WTC11 (cell line): ENCODE measurements at regions not wholly inside any gene's neighbourhood (a gene's known extent, or its start where the extent isn't known, plus 50 kb on each side); places are given as distances from the start of the nearest gene placed in this dataset.

Experiments used
- ATAC-seq: fragments of 200-7000 bp; cut with Tn5 transposase; 2 replicates; pipeline ENCODE4 v1.10.0; 2021; ENCODE audit warnings: mild to moderate bottlenecking, moderate library complexity
- CTCF ChIA-PET: fragments of 300-600 bp; sonication (Branson Sonifier 250); formaldehyde crosslinking; loops from one replicate; lab custom pipeline; 2021; ENCODE audit warnings: antibody characterized with exemption; lab: Charles Lee
- POLR2A ChIA-PET: fragments of 350-600 bp; sonication (Branson Sonifier 250); formaldehyde crosslinking; loops from one replicate; lab custom pipeline; 2021; ENCODE audit warnings: antibody characterized with exemption; lab: Charles Lee
- DNase-seq: peaks from one replicate; pipeline ENCODE4 v3.0.0; 2021; ENCODE audit warnings: low spot score
- H3K27ac Mint-ChIP-seq: 2 replicates; pipeline ENCODE4 v1.8.0; 2021; ENCODE audit warnings: mixed read lengths
- H3K27me3 Mint-ChIP-seq: 2 replicates; pipeline ENCODE4 v1.8.0; 2021; ENCODE audit warnings: low read depth, mild to moderate bottlenecking, moderate library complexity, mixed read lengths
- H3K36me3 Mint-ChIP-seq: 2 replicates; pipeline ENCODE4 v1.8.0; 2021; ENCODE audit warnings: mixed read lengths
- H3K4me1 Mint-ChIP-seq: 2 replicates; pipeline ENCODE4 v1.8.0; 2022; ENCODE audit warnings: mixed read lengths
- H3K4me3 Mint-ChIP-seq: 2 replicates; pipeline ENCODE4 v1.8.0; 2021; ENCODE audit warnings: mild to moderate bottlenecking, moderate library complexity, mixed read lengths
- H3K9me3 Mint-ChIP-seq: 2 replicates; pipeline ENCODE4 v1.8.0; 2021; ENCODE audit warnings: mixed read lengths
- CREB1 ChIP-seq: sonication (generic); formaldehyde crosslinking; IDR thresholded peaks from 2 replicates; pipeline ENCODE4 v1.8.0; 2023; ENCODE audit warnings: mild to moderate bottlenecking, missing genetic modification reagents
- ESRRA ChIP-seq: sonication (generic); formaldehyde crosslinking; IDR thresholded peaks from 2 replicates; pipeline ENCODE4 v1.8.1; 2022; ENCODE audit warnings: mild to moderate bottlenecking, missing genetic modification reagents, borderline replicate concordance
- JAZF1 ChIP-seq: fragments of 250-450 bp; sonication (Bioruptor Pico); IDR thresholded peaks from 2 replicates; pipeline ENCODE4 v1.9.0; 2021; ENCODE audit warnings: moderate library complexity, mild to moderate bottlenecking, inconsistent platforms
- KAT7 ChIP-seq: sonication (generic); formaldehyde crosslinking; IDR thresholded peaks from 2 replicates; pipeline ENCODE4 v1.8.1; 2023; ENCODE audit warnings: missing genetic modification reagents, mild to moderate bottlenecking, borderline replicate concordance
- MXD4 ChIP-seq: fragments of 250-450 bp; sonication (Bioruptor Pico); IDR thresholded peaks from 2 replicates; pipeline ENCODE4 v1.8.0; 2021; ENCODE audit warnings: mild to moderate bottlenecking, moderate library complexity, borderline replicate concordance
- NFYB ChIP-seq: sonication (generic); formaldehyde crosslinking; conservative IDR thresholded peaks from 2 replicates; pipeline ENCODE4 v1.8.0; 2022; ENCODE audit warnings: low read depth, missing genetic modification reagents
- TF ChIP-seq, protein P1 (sequence below): sonication (generic); formaldehyde crosslinking; IDR thresholded peaks from 2 replicates; pipeline ENCODE4 v1.8.1; 2023; ENCODE audit warnings: mild to moderate bottlenecking, missing genetic modification reagents, borderline replicate concordance
- TF ChIP-seq, protein P2 (sequence below): sonication (generic); formaldehyde crosslinking; IDR thresholded peaks from 2 replicates; pipeline ENCODE4 v1.8.1; 2023; ENCODE audit warnings: mild to moderate bottlenecking, missing genetic modification reagents
- TF ChIP-seq, protein P3 (sequence below): fragments of 250-450 bp; sonication (Bioruptor Pico); IDR thresholded peaks from 2 replicates; pipeline ENCODE4 v1.9.0; 2021; ENCODE audit warnings: mild to moderate bottlenecking
- TF ChIP-seq, protein P4 (sequence below): fragments of 250-450 bp; sonication (Bioruptor Pico); IDR thresholded peaks from 2 replicates; pipeline ENCODE4 v1.8.0; 2021; ENCODE audit warnings: mild to moderate bottlenecking
- TF ChIP-seq, protein P5 (sequence below): sonication (generic); formaldehyde crosslinking; IDR thresholded peaks from 2 replicates; pipeline ENCODE4 v1.8.0; 2023; ENCODE audit warnings: missing genetic modification reagents, mild to moderate bottlenecking, borderline replicate concordance

DNA sequence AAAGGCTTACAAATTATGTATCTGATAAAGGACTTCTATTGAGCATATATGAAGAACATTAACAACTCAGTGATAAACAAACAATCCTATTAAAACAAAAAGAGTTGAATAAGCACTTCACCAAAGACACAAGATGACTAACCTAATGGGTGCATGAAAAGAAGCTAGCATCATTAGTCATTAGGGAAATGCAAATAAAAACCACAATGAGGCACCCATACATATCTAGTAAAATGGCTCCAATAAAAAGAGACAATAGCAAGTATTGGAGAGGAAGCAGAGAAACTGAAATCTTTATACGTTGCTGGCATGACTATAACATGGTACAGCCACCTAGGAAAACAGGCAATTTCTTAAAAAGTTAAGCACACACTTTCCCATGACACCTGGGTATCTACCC lies 77.6 kb upstream of the ZMIZ1 start (continued):
- TF ChIP-seq, protein P1, sequence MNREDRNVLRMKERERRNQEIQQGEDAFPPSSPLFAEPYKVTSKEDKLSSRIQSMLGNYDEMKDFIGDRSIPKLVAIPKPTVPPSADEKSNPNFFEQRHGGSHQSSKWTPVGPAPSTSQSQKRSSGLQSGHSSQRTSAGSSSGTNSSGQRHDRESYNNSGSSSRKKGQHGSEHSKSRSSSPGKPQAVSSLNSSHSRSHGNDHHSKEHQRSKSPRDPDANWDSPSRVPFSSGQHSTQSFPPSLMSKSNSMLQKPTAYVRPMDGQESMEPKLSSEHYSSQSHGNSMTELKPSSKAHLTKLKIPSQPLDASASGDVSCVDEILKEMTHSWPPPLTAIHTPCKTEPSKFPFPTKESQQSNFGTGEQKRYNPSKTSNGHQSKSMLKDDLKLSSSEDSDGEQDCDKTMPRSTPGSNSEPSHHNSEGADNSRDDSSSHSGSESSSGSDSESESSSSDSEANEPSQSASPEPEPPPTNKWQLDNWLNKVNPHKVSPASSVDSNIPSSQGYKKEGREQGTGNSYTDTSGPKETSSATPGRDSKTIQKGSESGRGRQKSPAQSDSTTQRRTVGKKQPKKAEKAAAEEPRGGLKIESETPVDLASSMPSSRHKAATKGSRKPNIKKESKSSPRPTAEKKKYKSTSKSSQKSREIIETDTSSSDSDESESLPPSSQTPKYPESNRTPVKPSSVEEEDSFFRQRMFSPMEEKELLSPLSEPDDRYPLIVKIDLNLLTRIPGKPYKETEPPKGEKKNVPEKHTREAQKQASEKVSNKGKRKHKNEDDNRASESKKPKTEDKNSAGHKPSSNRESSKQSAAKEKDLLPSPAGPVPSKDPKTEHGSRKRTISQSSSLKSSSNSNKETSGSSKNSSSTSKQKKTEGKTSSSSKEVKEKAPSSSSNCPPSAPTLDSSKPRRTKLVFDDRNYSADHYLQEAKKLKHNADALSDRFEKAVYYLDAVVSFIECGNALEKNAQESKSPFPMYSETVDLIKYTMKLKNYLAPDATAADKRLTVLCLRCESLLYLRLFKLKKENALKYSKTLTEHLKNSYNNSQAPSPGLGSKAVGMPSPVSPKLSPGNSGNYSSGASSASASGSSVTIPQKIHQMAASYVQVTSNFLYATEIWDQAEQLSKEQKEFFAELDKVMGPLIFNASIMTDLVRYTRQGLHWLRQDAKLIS = no peak
- TF ChIP-seq, protein P2, sequence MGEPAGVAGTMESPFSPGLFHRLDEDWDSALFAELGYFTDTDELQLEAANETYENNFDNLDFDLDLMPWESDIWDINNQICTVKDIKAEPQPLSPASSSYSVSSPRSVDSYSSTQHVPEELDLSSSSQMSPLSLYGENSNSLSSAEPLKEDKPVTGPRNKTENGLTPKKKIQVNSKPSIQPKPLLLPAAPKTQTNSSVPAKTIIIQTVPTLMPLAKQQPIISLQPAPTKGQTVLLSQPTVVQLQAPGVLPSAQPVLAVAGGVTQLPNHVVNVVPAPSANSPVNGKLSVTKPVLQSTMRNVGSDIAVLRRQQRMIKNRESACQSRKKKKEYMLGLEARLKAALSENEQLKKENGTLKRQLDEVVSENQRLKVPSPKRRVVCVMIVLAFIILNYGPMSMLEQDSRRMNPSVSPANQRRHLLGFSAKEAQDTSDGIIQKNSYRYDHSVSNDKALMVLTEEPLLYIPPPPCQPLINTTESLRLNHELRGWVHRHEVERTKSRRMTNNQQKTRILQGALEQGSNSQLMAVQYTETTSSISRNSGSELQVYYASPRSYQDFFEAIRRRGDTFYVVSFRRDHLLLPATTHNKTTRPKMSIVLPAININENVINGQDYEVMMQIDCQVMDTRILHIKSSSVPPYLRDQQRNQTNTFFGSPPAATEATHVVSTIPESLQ = no peak
- TF ChIP-seq, protein P3, sequence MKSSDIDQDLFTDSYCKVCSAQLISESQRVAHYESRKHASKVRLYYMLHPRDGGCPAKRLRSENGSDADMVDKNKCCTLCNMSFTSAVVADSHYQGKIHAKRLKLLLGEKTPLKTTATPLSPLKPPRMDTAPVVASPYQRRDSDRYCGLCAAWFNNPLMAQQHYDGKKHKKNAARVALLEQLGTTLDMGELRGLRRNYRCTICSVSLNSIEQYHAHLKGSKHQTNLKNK (CRISPR knock-in tag) = no peak
- TF ChIP-seq, protein P4, sequence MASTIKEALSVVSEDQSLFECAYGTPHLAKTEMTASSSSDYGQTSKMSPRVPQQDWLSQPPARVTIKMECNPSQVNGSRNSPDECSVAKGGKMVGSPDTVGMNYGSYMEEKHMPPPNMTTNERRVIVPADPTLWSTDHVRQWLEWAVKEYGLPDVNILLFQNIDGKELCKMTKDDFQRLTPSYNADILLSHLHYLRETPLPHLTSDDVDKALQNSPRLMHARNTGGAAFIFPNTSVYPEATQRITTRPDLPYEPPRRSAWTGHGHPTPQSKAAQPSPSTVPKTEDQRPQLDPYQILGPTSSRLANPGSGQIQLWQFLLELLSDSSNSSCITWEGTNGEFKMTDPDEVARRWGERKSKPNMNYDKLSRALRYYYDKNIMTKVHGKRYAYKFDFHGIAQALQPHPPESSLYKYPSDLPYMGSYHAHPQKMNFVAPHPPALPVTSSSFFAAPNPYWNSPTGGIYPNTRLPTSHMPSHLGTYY (CRISPR knock-in tag) = no peak
- no peak for TF ChIP-seq MXD4
- TF ChIP-seq, all 79 proteins: peak for 0

DNA sequence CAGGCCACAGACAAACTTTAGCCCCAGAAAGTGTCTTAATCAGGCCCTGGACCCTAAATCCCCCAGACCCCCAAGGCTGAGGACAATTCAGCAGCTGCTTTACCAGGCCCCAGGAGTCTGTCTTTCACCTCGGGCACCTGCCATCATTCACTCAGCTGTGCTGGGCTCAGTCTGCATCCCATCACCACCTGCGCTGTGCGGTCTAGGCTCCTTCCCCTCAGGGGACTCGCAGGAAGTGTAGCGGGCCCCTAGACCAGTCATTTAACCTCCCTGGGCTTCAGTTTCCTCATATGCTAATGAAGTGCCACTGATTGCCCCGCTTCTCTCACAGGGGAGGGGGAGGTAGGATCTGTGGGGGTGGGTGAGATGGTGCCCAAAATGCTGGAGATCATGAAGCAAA lies 76.4 kb upstream of the ZMIZ1 start:
- CTCF ChIA-PET = interaction anchor here (0.6 kb wide), 1 partner anchor 17 kb away, joined by 3 read pairs; no protein-coding TSS in a partner anchor
- no peak overlapping the region for H3K27ac Mint-ChIP-seq
- no peaks in the 10 kb centered on the region for H3K36me3 Mint-ChIP-seq
- DNase-seq (no peak), ATAC-seq (peak; percentile 79)
- no peak overlapping the region for H3K4me3 Mint-ChIP-seq
- no peaks in the 10 kb centered on the region; the same call in 1 of the 2 replicates for H3K27me3 Mint-ChIP-seq
- no peak for TF ChIP-seq ESRRA (CRISPR knock-in tag)
- no peak for TF ChIP-seq CREB1 (CRISPR knock-in tag)
- TF ChIP-seq, protein P5, sequence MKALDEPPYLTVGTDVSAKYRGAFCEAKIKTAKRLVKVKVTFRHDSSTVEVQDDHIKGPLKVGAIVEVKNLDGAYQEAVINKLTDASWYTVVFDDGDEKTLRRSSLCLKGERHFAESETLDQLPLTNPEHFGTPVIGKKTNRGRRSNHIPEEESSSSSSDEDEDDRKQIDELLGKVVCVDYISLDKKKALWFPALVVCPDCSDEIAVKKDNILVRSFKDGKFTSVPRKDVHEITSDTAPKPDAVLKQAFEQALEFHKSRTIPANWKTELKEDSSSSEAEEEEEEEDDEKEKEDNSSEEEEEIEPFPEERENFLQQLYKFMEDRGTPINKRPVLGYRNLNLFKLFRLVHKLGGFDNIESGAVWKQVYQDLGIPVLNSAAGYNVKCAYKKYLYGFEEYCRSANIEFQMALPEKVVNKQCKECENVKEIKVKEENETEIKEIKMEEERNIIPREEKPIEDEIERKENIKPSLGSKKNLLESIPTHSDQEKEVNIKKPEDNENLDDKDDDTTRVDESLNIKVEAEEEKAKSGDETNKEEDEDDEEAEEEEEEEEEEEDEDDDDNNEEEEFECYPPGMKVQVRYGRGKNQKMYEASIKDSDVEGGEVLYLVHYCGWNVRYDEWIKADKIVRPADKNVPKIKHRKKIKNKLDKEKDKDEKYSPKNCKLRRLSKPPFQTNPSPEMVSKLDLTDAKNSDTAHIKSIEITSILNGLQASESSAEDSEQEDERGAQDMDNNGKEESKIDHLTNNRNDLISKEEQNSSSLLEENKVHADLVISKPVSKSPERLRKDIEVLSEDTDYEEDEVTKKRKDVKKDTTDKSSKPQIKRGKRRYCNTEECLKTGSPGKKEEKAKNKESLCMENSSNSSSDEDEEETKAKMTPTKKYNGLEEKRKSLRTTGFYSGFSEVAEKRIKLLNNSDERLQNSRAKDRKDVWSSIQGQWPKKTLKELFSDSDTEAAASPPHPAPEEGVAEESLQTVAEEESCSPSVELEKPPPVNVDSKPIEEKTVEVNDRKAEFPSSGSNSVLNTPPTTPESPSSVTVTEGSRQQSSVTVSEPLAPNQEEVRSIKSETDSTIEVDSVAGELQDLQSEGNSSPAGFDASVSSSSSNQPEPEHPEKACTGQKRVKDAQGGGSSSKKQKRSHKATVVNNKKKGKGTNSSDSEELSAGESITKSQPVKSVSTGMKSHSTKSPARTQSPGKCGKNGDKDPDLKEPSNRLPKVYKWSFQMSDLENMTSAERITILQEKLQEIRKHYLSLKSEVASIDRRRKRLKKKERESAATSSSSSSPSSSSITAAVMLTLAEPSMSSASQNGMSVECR (CRISPR knock-in tag) = no peak
- TF ChIP-seq JAZF1 (CRISPR knock-in tag) = no peak
- TF ChIP-seq KAT7 (CRISPR knock-in tag) = no peak
- TF ChIP-seq NFYB (CRISPR knock-in tag) = no peak
- H3K9me3 Mint-ChIP-seq = no peaks in the 10 kb centered on the region
- peaks cover 30% of the 10 kb centered on the region for H3K4me1 Mint-ChIP-seq
- POLR2A ChIA-PET = no interaction called here
